IMR-90 (cell line): ENCODE measurements at regions not wholly inside any gene's neighbourhood (a gene's known extent, or its start where the extent isn't known, plus 50 kb on each side); places are given as distances from the start of the nearest gene placed in this dataset.

ENCODE experiments used
- ATAC-seq: fragments of 200-7000 bp; cut with Tn5 transposase; 2 replicates; pipeline ENCODE4 v1.9.1; 2020; ENCODE audit warnings: low read depth, mild to moderate bottlenecking, moderate library complexity
- BruUV-seq: library from RNA; stranded (reverse); fragments of 400-500 nt; replicated peaks from 2 replicates; lab custom pipeline; 2021; lab: Mats Ljungman, UMichigan
- CTCF ChIA-PET: fragments of 300-600 bp; formaldehyde crosslinking; extraction: SDS; loops from one replicate; lab custom pipeline; 2021; ENCODE audit warnings: antibody characterized with exemption; lab: Yijun Ruan, JAX
- POLR2A ChIA-PET: fragments of 300-600 bp; sonication (Branson Sonifier 250); formaldehyde crosslinking; loops from one replicate; lab custom pipeline; 2022; ENCODE audit warnings: antibody characterized with exemption; ENCODE audit not compliant: unreplicated experiment; lab: Charles Lee
- DNase-seq: peaks from one replicate; pipeline ENCODE4 v3.0.0; 2013
- H2AFZ ChIP-seq: replicated peaks from 2 replicates; pipeline ENCODE3; 2013; ENCODE audit warnings: low read length, mild to moderate bottlenecking; ENCODE audit not compliant: poor library complexity
- H2AK5ac ChIP-seq: 2 replicates; pipeline ENCODE4 v1.6.1; 2013; ENCODE audit warnings: low read depth, low read length, inconsistent platforms
- H2AK9ac ChIP-seq: replicated peaks from 2 replicates; pipeline ENCODE3; 2013; ENCODE audit warnings: mild to moderate bottlenecking, low read depth, low read length, moderate library complexity; ENCODE audit not compliant: poor library complexity
- H2BK120ac ChIP-seq: 2 replicates; pipeline ENCODE4 v1.6.1; 2013; ENCODE audit warnings: low read depth, low read length, inconsistent platforms
- H2BK15ac ChIP-seq: 3 replicates; pipeline ENCODE4 v1.6.1; 2013; ENCODE audit warnings: low read depth, low read length, inconsistent platforms
- H2BK20ac ChIP-seq: 2 replicates; pipeline ENCODE4 v1.6.1; 2013; ENCODE audit warnings: low read depth, mild to moderate bottlenecking, inconsistent platforms, low read length, moderate library complexity
- H2BK5ac ChIP-seq: 2 replicates; pipeline ENCODE4 v1.6.1; 2013; ENCODE audit warnings: mild to moderate bottlenecking, low read depth, low read length, inconsistent platforms; ENCODE audit not compliant: poor library complexity, severe bottlenecking
- H3K14ac ChIP-seq: replicated peaks from 2 replicates; pipeline ENCODE4 v1.6.1; 2013; ENCODE audit warnings: low read depth, low read length, inconsistent platforms
- H3K18ac ChIP-seq: 2 replicates; pipeline ENCODE4 v1.6.1; 2013; ENCODE audit warnings: low read depth, low read length, control low read depth
- H3K23ac ChIP-seq: 2 replicates; pipeline ENCODE4 v1.6.1; 2013; ENCODE audit warnings: low read depth, low read length, inconsistent platforms
- H3K27ac ChIP-seq: 2 replicates; pipeline ENCODE4 v1.5.1; 2013; ENCODE audit warnings: mild to moderate bottlenecking, control low read depth, low read length; ENCODE audit not compliant: insufficient read depth
- H3K27me3 ChIP-seq: 2 replicates; pipeline ENCODE4 v1.6.1; 2013; ENCODE audit warnings: low read length; ENCODE audit not compliant: control insufficient read depth, insufficient read depth
- H3K36me3 ChIP-seq: 2 replicates; pipeline ENCODE4 v1.6.1; 2013; ENCODE audit warnings: low read length, mixed read lengths; ENCODE audit not compliant: control insufficient read depth, insufficient read depth
- H3K4ac ChIP-seq: 2 replicates; pipeline ENCODE4 v1.6.1; 2013; ENCODE audit warnings: low read depth, low read length, inconsistent platforms
- H3K4me1 ChIP-seq: 2 replicates; pipeline ENCODE4 v1.6.1; 2013; ENCODE audit warnings: low read length, mixed read lengths; ENCODE audit not compliant: control insufficient read depth, insufficient read depth
- H3K4me2 ChIP-seq: 2 replicates; pipeline ENCODE4 v1.6.1; 2013; ENCODE audit warnings: low read depth, mild to moderate bottlenecking, control low read depth, low read length, moderate library complexity
- H3K4me3 ChIP-seq: 2 replicates; pipeline ENCODE4 v1.5.1; 2013; ENCODE audit warnings: low read depth, mild to moderate bottlenecking, control low read depth, low read length, moderate library complexity; ENCODE audit not compliant: insufficient read depth
- H3K56ac ChIP-seq: 2 replicates; pipeline ENCODE4 v1.6.1; 2013; ENCODE audit warnings: low read length, inconsistent platforms; ENCODE audit not compliant: insufficient read depth; ENCODE audit errors: extremely low read depth
- H3K79me1 ChIP-seq, 2 experiments: 2 replicates each; pipeline ENCODE4 v1.6.1; 2013; ENCODE audit warnings: low read length in 2 of 2, inconsistent platforms in 1 of 2, low read depth in 1 of 2
- H3K9ac ChIP-seq: 2 replicates; pipeline ENCODE4 v1.6.1; 2013; ENCODE audit warnings: low read depth, low read length, control low read depth
- H3K9me1 ChIP-seq: 2 replicates; pipeline ENCODE4 v1.6.1; 2013; ENCODE audit warnings: low read length, inconsistent platforms; ENCODE audit not compliant: insufficient read depth
- H3K9me3 ChIP-seq: 2 replicates; pipeline ENCODE4 v1.6.1; 2013; ENCODE audit warnings: low read length; ENCODE audit not compliant: control insufficient read depth, insufficient read depth
- H4K20me1 ChIP-seq: 2 replicates; pipeline ENCODE4 v1.6.1; 2013; ENCODE audit warnings: low read length, inconsistent platforms; ENCODE audit not compliant: insufficient read depth
- H4K5ac ChIP-seq: 2 replicates; pipeline ENCODE4 v1.6.1; 2013; ENCODE audit warnings: mild to moderate bottlenecking, low read depth, low read length, control low read depth
- H4K8ac ChIP-seq, 2 experiments: 2 replicates each; pipeline ENCODE4 v1.6.1; 2013; ENCODE audit warnings: low read depth in 2 of 2, low read length in 2 of 2, control low read depth in 1 of 2, inconsistent platforms in 1 of 2
- H4K91ac ChIP-seq: 2 replicates; pipeline ENCODE4 v1.6.1; 2013; ENCODE audit warnings: low read depth, low read length, inconsistent platforms; ENCODE audit not compliant: insufficient read depth
- BHLHE40 ChIP-seq: fragments of 150-350 bp; IDR thresholded peaks from 2 replicates; pipeline ENCODE4 v1.6.1; 2016; ENCODE audit warnings: mild to moderate bottlenecking, low read depth, low read length
- CEBPB ChIP-seq: IDR thresholded peaks from 2 replicates; pipeline ENCODE4 v1.6.1; 2012; ENCODE audit warnings: low read depth, low read length, improper control_type of control experiment
- CHD1 ChIP-seq: IDR thresholded peaks from 2 replicates; pipeline ENCODE4 v1.6.1; 2012; ENCODE audit warnings: low read depth, low read length, improper control_type of control experiment
- CTCF ChIP-seq: conservative IDR thresholded peaks from 2 replicates; pipeline ENCODE4 v1.5.1; 2012; ENCODE audit warnings: mild to moderate bottlenecking, low read depth, low read length, improper control_type of control experiment
- MAFK ChIP-seq: IDR thresholded peaks from 2 replicates; pipeline ENCODE4 v1.6.1; 2012; ENCODE audit warnings: low read depth, low read length, improper control_type of control experiment
- POLR2A ChIP-seq: IDR thresholded peaks from 2 replicates; pipeline ENCODE4 v1.6.1; 2012; ENCODE audit warnings: mild to moderate bottlenecking, low read depth, low read length
- RAD21 ChIP-seq: IDR thresholded peaks from 2 replicates; pipeline ENCODE4 v1.6.1; 2012; ENCODE audit warnings: low read length, improper control_type of control experiment
- RCOR1 ChIP-seq: IDR thresholded peaks from 2 replicates; pipeline ENCODE4 v1.6.1; 2012; ENCODE audit warnings: mild to moderate bottlenecking, low read length, improper control_type of control experiment; ENCODE audit not compliant: insufficient replicate concordance
- RFX5 ChIP-seq: IDR thresholded peaks from 2 replicates; pipeline ENCODE4 v1.8.0; 2012; ENCODE audit warnings: low read depth, mild to moderate bottlenecking, low read length, moderate library complexity
- SMC3 ChIP-seq: fragments of 150-350 bp; IDR thresholded peaks from 2 replicates; pipeline ENCODE4 v1.6.1; 2016; ENCODE audit warnings: low read depth, mild to moderate bottlenecking, antibody characterized with exemption, low read length, moderate library complexity
- USF2 ChIP-seq: fragments of 150-350 bp; IDR thresholded peaks from 2 replicates; pipeline ENCODE4 v1.6.1; 2017; ENCODE audit warnings: mild to moderate bottlenecking, antibody characterized with exemption, low read length, low read depth
- dilution Hi-C: fragments of 300-500 bp; cut with HindIII; formaldehyde crosslinking; loops from one replicate; pipeline ENCODE4 v1.14.3; 2018; ENCODE audit warnings: low sequenced_read_pairs; ENCODE audit not compliant: unreplicated experiment
- in situ Hi-C: fragments of 300-500 bp; cut with MboI; formaldehyde crosslinking; loops from 3 replicates; pipeline ENCODE4 v1.14.3; 2019; ENCODE audit warnings: low sequenced_read_pairs, inconsistent platforms, mixed read lengths
- intact Hi-C: fragments of 100-400 bp; cut with micrococcal nuclease; formaldehyde crosslinking; loops from 2 replicates; pipeline ENCODE4 v1.10.0; 2022

- Histone ChIP-seq H3K9ac (no peak overlapping the region), H3K36me3 (no peaks in the 10 kb centered on the region), H4K5ac (no peak overlapping the region), H3K4me2 (no peak overlapping the region), H2BK5ac (no peak overlapping the region), H4K20me1 (no peaks in the 10 kb centered on the region), H3K18ac (no peak overlapping the region), H3K9me1 (peaks cover 3% of the 10 kb centered on the region), H2BK120ac (no peak overlapping the region), H3K27ac (no peak overlapping the region), H3K79me1 (no peaks in the 10 kb centered on the region), H3K56ac (no peak overlapping the region), H2AK5ac (no peak overlapping the region), H3K9me3 (no peaks in the 10 kb centered on the region), H3K4me3 (no peak overlapping the region), H4K91ac (no peak overlapping the region), H3K4ac (no peak overlapping the region), H2BK15ac (no peak overlapping the region), H4K8ac (no peak overlapping the region), H3K23ac (no peak overlapping the region), H2AFZ (no peak overlapping the region), H3K27me3 (no peaks in the 10 kb centered on the region; the same call in 1 of the 2 replicates), H3K4me1 (peaks cover 3% of the 10 kb centered on the region; the same call in 1 of the 2 replicates), H3K14ac (no peak overlapping the region), H2AK9ac (no peak overlapping the region), H2BK20ac (no peak overlapping the region)
- in situ Hi-C loops (no loop called here), dilution Hi-C loops (no loop called here), intact Hi-C loops (no loop called here)
- TF ChIP-seq MAFK (no peak), POLR2A (no peak), USF2 (no peak), CTCF (no peak), CEBPB (no peak), RFX5 (no peak), CHD1 (no peak), SMC3 (no peak), RCOR1 (no peak), BHLHE40 (no peak), RAD21 (no peak)
- no peak for ATAC-seq
- BruUV-seq = no TSS peak
- ChIA-PET POLR2A (no interaction called here), CTCF (no interaction called here)
- DNase-seq = no peak
These were observed 693.9 kb upstream of the ID2 start for GRCh38 chr2:7987992-7988391.
